ENCODE measurements at regions not wholly inside any gene's neighbourhood (a gene's known extent, or its start where the extent isn't known, plus 50 kb on each side); places are given as distances from the start of the nearest gene placed in this dataset.

DNA sequence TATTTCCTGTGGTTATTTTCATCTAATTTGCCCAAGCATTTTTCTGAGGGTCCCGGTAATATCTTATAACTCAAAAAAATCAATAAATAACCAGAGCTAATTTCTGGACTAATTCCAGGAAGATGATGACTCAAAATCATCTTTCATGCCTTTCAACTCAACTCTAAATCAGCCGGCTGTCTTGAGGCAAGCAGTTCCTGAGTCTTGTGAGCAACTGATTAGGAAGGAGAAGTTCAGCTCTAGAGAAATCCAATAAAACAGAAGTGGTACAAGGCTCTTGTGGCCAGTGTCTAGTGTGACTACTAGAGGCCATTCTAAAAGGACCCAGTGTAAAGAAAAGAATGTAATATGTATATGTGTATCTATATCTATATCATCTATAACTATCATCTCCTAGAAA lies 890.4 kb downstream of the TRIB2 start:
- Histone ChIP-seq H3K27me3 (ENCODE audit: control insufficient read depth in 1 of 2, insufficient read depth in 2 of 2, low read length in 2 of 2) (no peaks in the 10 kb centered on the region), H3K36me3 (ENCODE audit: control insufficient read depth in 2 of 2, insufficient read depth in 2 of 2, low read length in 2 of 2) (no peaks in the 10 kb centered on the region), H3K9ac (ENCODE audit: low read length in 2 of 2) (no peak overlapping the region), H3K9me3 (ENCODE audit: control insufficient read depth in 2 of 2, low read length in 2 of 2) (no peaks in the 10 kb centered on the region), H3K27ac (ENCODE audit: low read length) (no peak overlapping the region), H3K4me1 (ENCODE audit: control insufficient read depth, insufficient read depth, low read length) (no peaks in the 10 kb centered on the region), H3K4me3 (ENCODE audit: low read length in 2 of 2) (no peak overlapping the region)

DNA sequence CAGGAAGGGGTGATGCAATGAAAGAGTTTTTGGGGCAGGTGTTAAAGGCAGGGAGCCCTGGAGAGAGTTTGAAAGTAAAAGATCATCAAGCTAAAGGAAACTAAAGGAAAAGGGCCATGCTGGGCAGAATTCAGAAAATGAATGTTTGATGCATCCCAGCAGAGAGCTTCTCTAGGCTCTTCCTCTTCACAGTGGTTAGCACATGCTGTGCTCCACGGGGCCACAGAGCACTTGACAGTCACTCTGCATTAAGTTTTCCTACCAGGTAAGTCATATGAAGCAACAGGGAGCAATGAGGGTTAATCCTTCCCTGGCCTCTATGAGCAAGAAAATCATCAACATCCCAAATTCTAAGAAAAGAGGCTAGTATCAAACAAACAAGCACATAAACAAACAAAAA lies 895.2 kb downstream of the TRIB2 start:
- Histone ChIP-seq H3K27me3 (ENCODE audit: control insufficient read depth in 1 of 2, insufficient read depth in 2 of 2, low read length in 2 of 2) (no peaks in the 10 kb centered on the region), H3K27ac (ENCODE audit: low read length) (no peak overlapping the region), H3K4me1 (ENCODE audit: control insufficient read depth, insufficient read depth, low read length) (no peaks in the 10 kb centered on the region), H3K36me3 (ENCODE audit: control insufficient read depth in 2 of 2, insufficient read depth in 2 of 2, low read length in 2 of 2) (no peaks in the 10 kb centered on the region), H3K9me3 (ENCODE audit: control insufficient read depth in 2 of 2, low read length in 2 of 2) (no peaks in the 10 kb centered on the region), H3K9ac (ENCODE audit: low read length in 2 of 2) (no peak overlapping the region), H3K4me3 (ENCODE audit: low read length in 2 of 2) (no peak overlapping the region)

DNA sequence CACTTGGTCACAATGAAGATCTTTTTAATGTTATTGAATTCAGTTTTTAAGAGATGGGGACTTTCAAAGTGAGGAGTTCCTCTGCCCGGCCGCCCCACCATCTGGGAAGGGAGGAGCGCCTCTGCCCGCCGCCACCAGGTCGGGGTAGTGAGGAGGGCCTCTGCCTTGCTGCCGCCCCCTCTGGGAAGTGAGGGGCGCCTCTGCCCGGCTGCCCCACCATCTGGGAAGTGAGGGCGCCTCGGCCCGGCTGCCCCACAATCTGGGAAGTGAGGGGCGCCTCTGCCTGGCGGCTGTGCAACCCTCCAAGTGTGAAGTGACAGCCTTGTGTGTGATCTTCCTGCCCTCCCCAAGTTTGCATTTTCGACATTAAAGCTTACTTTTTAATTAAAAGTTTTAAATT lies 899.3 kb downstream of the TRIB2 start:
- Histone ChIP-seq H3K9ac (ENCODE audit: low read length in 2 of 2) (no peak overlapping the region), H3K4me3 (ENCODE audit: low read length in 2 of 2) (no peak overlapping the region), H3K36me3 (ENCODE audit: control insufficient read depth in 2 of 2, insufficient read depth in 2 of 2, low read length in 2 of 2) (no peaks in the 10 kb centered on the region), H3K4me1 (ENCODE audit: control insufficient read depth, insufficient read depth, low read length) (no peaks in the 10 kb centered on the region), H3K9me3 (ENCODE audit: control insufficient read depth in 2 of 2, low read length in 2 of 2) (peaks cover 0 to 4% of the 10 kb centered on the region in 2 donors), H3K27me3 (ENCODE audit: control insufficient read depth in 1 of 2, insufficient read depth in 2 of 2, low read length in 2 of 2) (no peaks in the 10 kb centered on the region), H3K27ac (ENCODE audit: low read length) (no peak overlapping the region)

DNA sequence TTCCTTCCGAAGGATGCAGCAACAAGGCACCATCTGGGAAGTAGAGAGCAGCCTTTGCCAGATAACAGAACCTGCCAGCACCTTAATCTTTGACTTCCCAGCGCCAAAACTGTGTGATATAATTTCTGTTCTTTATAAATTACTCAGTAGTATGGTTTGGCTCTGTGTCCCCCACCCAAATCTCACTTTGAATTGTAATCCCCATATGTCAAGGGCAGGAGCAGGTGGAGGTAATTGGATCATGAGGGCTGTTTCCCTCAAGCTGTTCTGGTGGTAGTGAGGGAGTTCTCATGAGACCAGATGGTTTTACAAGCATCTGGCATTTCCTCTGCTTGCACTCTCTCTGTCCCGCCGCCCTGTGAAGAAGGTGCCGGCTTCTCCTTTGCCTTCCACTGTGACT lies 899.9 kb downstream of the TRIB2 start:
- Histone ChIP-seq H3K4me3 (ENCODE audit: low read length in 2 of 2) (no peak overlapping the region), H3K27ac (ENCODE audit: low read length) (no peak overlapping the region), H3K4me1 (ENCODE audit: control insufficient read depth, insufficient read depth, low read length) (no peaks in the 10 kb centered on the region), H3K36me3 (ENCODE audit: control insufficient read depth in 2 of 2, insufficient read depth in 2 of 2, low read length in 2 of 2) (no peaks in the 10 kb centered on the region), H3K9ac (ENCODE audit: low read length in 2 of 2) (no peak overlapping the region), H3K9me3 (ENCODE audit: control insufficient read depth in 2 of 2, low read length in 2 of 2) (peaks cover 0 to 4% of the 10 kb centered on the region in 2 donors), H3K27me3 (ENCODE audit: control insufficient read depth in 1 of 2, insufficient read depth in 2 of 2, low read length in 2 of 2) (no peaks in the 10 kb centered on the region)

DNA sequence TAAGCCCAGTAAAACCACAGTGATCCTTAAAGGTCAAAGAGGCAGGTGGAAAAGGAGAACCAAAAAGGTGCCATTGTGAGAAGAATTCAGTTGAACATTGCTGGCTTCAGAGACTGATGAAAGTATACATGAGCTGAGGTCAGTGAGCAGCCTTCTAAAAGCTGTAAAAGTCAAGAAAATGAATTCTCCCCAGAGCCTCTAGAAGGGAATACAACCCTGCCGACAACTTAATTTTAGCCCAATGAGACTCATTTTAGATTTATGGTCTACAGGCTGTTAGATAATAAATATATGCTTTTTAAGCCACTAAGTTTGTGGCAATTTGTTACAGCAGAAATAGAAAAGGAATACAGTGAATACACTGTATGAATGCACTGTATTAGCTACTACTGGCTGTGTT lies 911.4 kb downstream of the TRIB2 start:
- no peak overlapping the region for H3K4me3 ChIP-seq (ENCODE audit: low read length in 2 of 2)
- no peaks in the 10 kb centered on the region for H3K9me3 ChIP-seq (ENCODE audit: control insufficient read depth in 2 of 2, low read length in 2 of 2)

DNA sequence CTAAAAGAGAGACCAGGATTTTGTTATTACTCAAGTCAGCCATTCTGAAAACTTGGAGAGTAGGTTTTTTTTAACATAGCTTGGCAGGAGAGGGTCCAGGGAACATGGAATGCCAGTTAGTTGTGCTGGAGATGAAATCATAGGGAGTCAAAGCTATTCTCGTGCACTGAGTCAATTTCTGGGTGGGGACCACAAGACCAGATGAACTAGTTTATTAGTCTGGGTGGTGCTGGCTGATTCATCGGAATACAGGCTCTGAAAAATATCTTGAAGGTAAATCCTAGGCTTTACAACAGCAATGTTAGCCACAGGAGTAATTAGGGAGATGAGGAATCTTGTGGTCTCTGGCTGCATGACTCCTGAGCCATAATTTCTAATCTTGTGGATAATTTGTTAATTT lies 921.4 kb downstream of the TRIB2 start:
- Histone ChIP-seq H3K9me3 (ENCODE audit: control insufficient read depth in 2 of 2, low read length in 2 of 2) (no peaks in the 10 kb centered on the region), H3K9ac (ENCODE audit: low read length in 2 of 2) (no peak overlapping the region), H3K4me1 (ENCODE audit: control insufficient read depth, insufficient read depth, low read length) (no peaks in the 10 kb centered on the region), H3K36me3 (ENCODE audit: control insufficient read depth in 2 of 2, insufficient read depth in 2 of 2, low read length in 2 of 2) (no peaks in the 10 kb centered on the region), H3K4me3 (ENCODE audit: low read length in 2 of 2) (no peak overlapping the region), H3K27me3 (ENCODE audit: control insufficient read depth in 1 of 2, insufficient read depth in 2 of 2, low read length in 2 of 2) (no peaks in the 10 kb centered on the region), H3K27ac (ENCODE audit: low read length) (no peak overlapping the region)

More for the DNA sequence above, 911.4 kb downstream of the TRIB2 start:
- Histone ChIP-seq H3K36me3 (ENCODE audit: control insufficient read depth in 2 of 2, insufficient read depth in 2 of 2, low read length in 2 of 2) (no peaks in the 10 kb centered on the region), H3K9ac (ENCODE audit: low read length in 2 of 2) (no peak overlapping the region), H3K27ac (ENCODE audit: low read length) (no peak overlapping the region), H3K27me3 (ENCODE audit: control insufficient read depth in 1 of 2, insufficient read depth in 2 of 2, low read length in 2 of 2) (no peaks in the 10 kb centered on the region), H3K4me1 (ENCODE audit: control insufficient read depth, insufficient read depth, low read length) (no peaks in the 10 kb centered on the region)

DNA sequence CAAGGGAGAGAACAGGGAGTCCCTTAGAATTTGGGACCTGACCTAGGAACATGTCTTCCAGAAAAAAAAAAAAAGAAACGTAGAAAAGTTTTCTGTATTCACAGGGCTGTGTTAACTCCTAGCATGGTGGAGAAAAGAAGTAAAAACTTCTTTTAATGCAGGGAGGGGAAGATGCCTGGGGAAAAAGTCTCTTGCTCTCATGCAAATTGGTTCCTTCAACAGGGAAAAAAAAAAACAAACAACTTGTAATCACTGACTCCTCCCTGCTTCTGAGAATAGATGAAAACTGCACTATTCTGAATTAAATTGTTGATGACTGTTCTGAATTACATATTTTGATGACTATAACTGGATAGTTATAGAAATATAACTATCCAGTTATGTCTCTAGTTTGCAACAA lies 933.2 kb downstream of the TRIB2 start:
- no peaks in the 10 kb centered on the region for H3K4me1 ChIP-seq (ENCODE audit: control insufficient read depth, insufficient read depth, low read length)
- H3K4me3 ChIP-seq (ENCODE audit: low read length in 2 of 2) = no peak overlapping the region
- H3K9me3 ChIP-seq (ENCODE audit: control insufficient read depth in 2 of 2, low read length in 2 of 2) = peaks cover 0 to 3% of the 10 kb centered on the region in 2 donors
- H3K36me3 ChIP-seq (ENCODE audit: control insufficient read depth in 2 of 2, insufficient read depth in 2 of 2, low read length in 2 of 2) = no peaks in the 10 kb centered on the region
- H3K9ac ChIP-seq (ENCODE audit: low read length in 2 of 2) = no peak overlapping the region
- no peaks in the 10 kb centered on the region for H3K27me3 ChIP-seq (ENCODE audit: control insufficient read depth in 1 of 2, insufficient read depth in 2 of 2, low read length in 2 of 2)
- no peak overlapping the region for H3K27ac ChIP-seq (ENCODE audit: low read length)

DNA sequence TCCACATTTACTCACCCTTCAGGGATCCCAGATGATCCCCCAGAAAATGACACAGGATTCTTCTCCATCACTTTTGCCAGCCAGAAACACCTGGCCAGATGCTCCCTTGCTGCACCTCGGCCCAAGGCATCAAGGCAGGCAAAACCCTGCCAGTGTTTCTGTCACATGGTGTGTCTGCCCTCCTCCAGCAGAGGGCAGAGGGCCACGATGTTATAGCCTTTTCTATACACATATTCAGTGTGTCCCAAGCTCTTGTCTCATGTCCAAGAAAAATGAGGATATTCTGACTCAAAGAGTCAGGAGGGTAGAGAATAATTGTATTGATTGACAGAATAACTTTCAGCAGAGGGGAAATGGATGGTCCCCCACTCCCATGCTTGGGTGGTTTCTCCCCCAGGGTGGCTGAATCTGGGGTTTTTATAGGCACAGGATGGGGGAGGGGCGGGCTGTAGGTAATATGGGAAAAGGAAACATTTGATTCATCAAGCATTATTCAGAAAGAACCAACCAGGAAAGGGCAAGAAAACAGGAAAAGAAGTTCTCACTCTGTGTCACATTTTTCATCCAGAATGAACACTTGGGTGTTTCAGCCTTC lies 933.9 kb downstream of the TRIB2 start:
- no peaks in the 10 kb centered on the region for H3K27me3 ChIP-seq (ENCODE audit: control insufficient read depth in 1 of 2, insufficient read depth in 2 of 2, low read length in 2 of 2)
- H3K36me3 ChIP-seq (ENCODE audit: control insufficient read depth in 2 of 2, insufficient read depth in 2 of 2, low read length in 2 of 2) = no peaks in the 10 kb centered on the region
- H3K4me3 ChIP-seq (ENCODE audit: low read length in 2 of 2) = no peak overlapping the region
- H3K9ac ChIP-seq (ENCODE audit: low read length in 2 of 2) = no peak overlapping the region
- H3K4me1 ChIP-seq (ENCODE audit: control insufficient read depth, insufficient read depth, low read length) = no peaks in the 10 kb centered on the region
- H3K9me3 ChIP-seq (ENCODE audit: control insufficient read depth in 2 of 2, low read length in 2 of 2) = peaks cover 0 to 3% of the 10 kb centered on the region in 2 donors
- H3K27ac ChIP-seq (ENCODE audit: low read length) = no peak overlapping the region

DNA sequence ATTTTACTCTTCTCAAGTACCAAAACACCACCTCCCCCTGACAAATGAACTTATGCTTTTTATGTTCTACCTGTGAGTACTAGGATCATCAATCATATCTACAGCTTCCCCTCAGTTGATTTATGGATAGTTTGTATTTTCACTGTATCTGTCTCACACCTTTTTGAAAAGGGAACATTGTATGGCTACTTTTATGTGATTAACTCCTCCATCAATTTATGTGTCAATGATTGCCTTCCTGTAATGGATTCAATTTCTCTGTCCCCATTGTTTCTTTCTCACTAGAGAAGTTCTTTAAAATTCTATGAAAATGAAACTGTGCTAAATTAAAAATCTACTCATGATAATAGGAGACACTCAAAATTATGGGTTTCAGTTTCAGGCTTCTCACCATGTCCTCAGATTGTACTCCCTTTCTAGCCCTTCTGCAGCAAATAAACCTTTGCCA lies 935.0 kb downstream of the TRIB2 start:
- H3K36me3 ChIP-seq (ENCODE audit: control insufficient read depth in 2 of 2, insufficient read depth in 2 of 2, low read length in 2 of 2) = no peaks in the 10 kb centered on the region
- H3K27me3 ChIP-seq (ENCODE audit: control insufficient read depth in 1 of 2, insufficient read depth in 2 of 2, low read length in 2 of 2) = no peaks in the 10 kb centered on the region
- no peak overlapping the region for H3K4me3 ChIP-seq (ENCODE audit: low read length in 2 of 2)
- no peak overlapping the region for H3K27ac ChIP-seq (ENCODE audit: low read length)
- no peak overlapping the region for H3K9ac ChIP-seq (ENCODE audit: low read length in 2 of 2)
- H3K9me3 ChIP-seq (ENCODE audit: control insufficient read depth in 2 of 2, low read length in 2 of 2) = peaks cover 0 to 3% of the 10 kb centered on the region in 2 donors
- no peaks in the 10 kb centered on the region for H3K4me1 ChIP-seq (ENCODE audit: control insufficient read depth, insufficient read depth, low read length)

DNA sequence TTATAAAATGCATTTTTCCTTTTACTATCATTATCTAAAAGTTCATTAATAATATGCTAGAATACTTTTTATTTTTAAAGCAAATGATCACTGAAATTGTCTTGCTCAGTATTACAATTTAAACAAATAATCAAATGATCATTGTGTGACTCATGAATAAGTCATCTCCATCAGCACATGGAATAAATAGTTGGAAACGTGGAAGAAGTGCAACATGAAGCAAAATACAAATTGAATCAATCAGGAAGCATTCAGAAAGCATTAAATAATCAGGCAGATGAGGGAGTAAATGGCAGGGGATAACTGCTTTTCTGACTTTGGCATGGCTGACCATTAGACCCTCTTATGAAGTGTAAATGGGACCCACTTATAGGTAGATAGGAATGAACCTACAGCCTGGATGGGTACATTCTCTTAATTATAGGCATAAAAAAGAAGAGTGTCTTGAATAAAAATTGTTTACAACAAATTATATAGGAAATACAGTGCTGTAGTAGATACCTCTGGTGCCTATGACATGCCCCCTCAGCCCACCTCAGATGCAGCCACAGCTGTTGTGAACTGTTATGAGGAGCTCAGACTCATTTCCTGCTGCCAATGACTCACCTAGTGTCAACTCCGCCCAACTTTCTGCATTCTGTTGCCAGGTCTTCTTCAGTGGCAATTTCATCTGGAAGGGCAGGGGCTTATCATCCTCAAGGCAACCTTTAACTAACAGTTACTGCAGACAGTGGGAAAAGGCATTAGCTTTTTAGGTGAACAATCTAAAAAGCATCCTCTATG lies 936.0 kb downstream of the TRIB2 start:
- H3K27ac ChIP-seq (ENCODE audit: low read length) = no peak overlapping the region
- H3K4me1 ChIP-seq (ENCODE audit: control insufficient read depth, insufficient read depth, low read length) = no peaks in the 10 kb centered on the region
- H3K4me3 ChIP-seq (ENCODE audit: low read length in 2 of 2) = no peak overlapping the region
- H3K27me3 ChIP-seq (ENCODE audit: control insufficient read depth in 1 of 2, insufficient read depth in 2 of 2, low read length in 2 of 2) = no peaks in the 10 kb centered on the region
- H3K9me3 ChIP-seq (ENCODE audit: control insufficient read depth in 2 of 2, low read length in 2 of 2) = peaks cover 0 to 3% of the 10 kb centered on the region in 2 donors
- H3K36me3 ChIP-seq (ENCODE audit: control insufficient read depth in 2 of 2, insufficient read depth in 2 of 2, low read length in 2 of 2) = no peaks in the 10 kb centered on the region
- no peak overlapping the region for H3K9ac ChIP-seq (ENCODE audit: low read length in 2 of 2)

DNA sequence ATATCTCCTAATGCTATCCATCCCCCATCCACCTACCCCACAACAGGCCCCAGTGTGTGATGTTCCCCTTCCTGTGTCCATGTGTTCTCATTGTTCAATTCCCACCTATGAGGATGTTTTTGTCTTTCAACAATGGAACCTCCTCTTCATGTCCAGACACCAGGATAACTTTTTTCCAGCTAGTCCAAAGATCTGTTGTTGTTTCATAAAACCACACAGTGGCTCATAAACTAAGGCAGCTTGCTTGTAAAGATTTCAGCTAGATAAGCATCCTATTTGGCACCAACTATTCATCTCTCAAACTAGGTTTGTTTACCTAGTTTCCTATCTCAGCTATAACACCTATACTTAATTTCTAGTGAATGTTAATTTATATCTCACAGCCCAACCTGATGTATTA lies 937.7 kb downstream of the TRIB2 start:
- H3K27me3 ChIP-seq (ENCODE audit: control insufficient read depth in 1 of 2, insufficient read depth in 2 of 2, low read length in 2 of 2) = no peaks in the 10 kb centered on the region

More for the DNA sequence above, 937.7 kb downstream of the TRIB2 start:
- no peak overlapping the region for H3K9ac ChIP-seq (ENCODE audit: low read length in 2 of 2)
- peaks cover 0 to 3% of the 10 kb centered on the region in 2 donors for H3K9me3 ChIP-seq (ENCODE audit: control insufficient read depth in 2 of 2, low read length in 2 of 2)
- H3K36me3 ChIP-seq (ENCODE audit: control insufficient read depth in 2 of 2, insufficient read depth in 2 of 2, low read length in 2 of 2) = no peaks in the 10 kb centered on the region
- H3K4me1 ChIP-seq (ENCODE audit: control insufficient read depth, insufficient read depth, low read length) = no peaks in the 10 kb centered on the region
- no peak overlapping the region for H3K4me3 ChIP-seq (ENCODE audit: low read length in 2 of 2)
- no peak overlapping the region for H3K27ac ChIP-seq (ENCODE audit: low read length)

All from stomach smooth muscle (tissue), 2 donors.